SK-N-SH treated with all-trans-retinoic acid at 6 μM for 48 hours (cell line): ENCODE measurements at regions not wholly inside any gene's neighbourhood (a gene's known extent, or its start where the extent isn't known, plus 50 kb on each side); places are given as distances from the start of the nearest gene placed in this dataset.

ENCODE experiments used
- ARNTL ChIP-seq: fragments of 450-650 bp; formaldehyde crosslinking; IDR thresholded peaks from 2 replicates; pipeline ENCODE4 v1.5.0; 2020; ENCODE audit warnings: low read depth, mild to moderate bottlenecking, moderate library complexity, borderline replicate concordance
- BACH2 ChIP-seq: fragments of 250-450 bp; sonication (Bioruptor Pico); IDR thresholded peaks from 2 replicates; pipeline ENCODE4 v1.9.0; 2021; ENCODE audit warnings: mild to moderate bottlenecking, borderline replicate concordance
- CSDC2 ChIP-seq: fragments of 250-450 bp; sonication (Bioruptor Pico); IDR thresholded peaks from 2 replicates; pipeline ENCODE4 v1.5.0; 2020; ENCODE audit warnings: mild to moderate bottlenecking, moderate library complexity
- PPARA ChIP-seq: fragments of 250-450 bp; sonication (Bioruptor Pico); IDR thresholded peaks from 2 replicates; pipeline ENCODE4 v1.5.0; 2020; ENCODE audit warnings: mild to moderate bottlenecking, borderline replicate concordance
- RARB ChIP-seq: fragments of 250-450 bp; sonication (Bioruptor Pico); IDR thresholded peaks from 2 replicates; pipeline ENCODE4 v1.8.0; 2021; ENCODE audit warnings: mild to moderate bottlenecking, moderate library complexity
- TOX ChIP-seq: fragments of 250-450 bp; sonication (Bioruptor Pico); IDR thresholded peaks from 2 replicates; pipeline ENCODE4 v1.8.0; 2021; ENCODE audit warnings: mild to moderate bottlenecking, moderate library complexity, borderline replicate concordance
- ZFP3 ChIP-seq: fragments of 250-450 bp; sonication (Bioruptor Pico); IDR thresholded peaks from 2 replicates; pipeline ENCODE4 v1.5.0; 2020; ENCODE audit warnings: mild to moderate bottlenecking, moderate library complexity
- ZFP30 ChIP-seq: fragments of 450-650 bp; formaldehyde crosslinking; IDR thresholded peaks from 2 replicates; pipeline ENCODE4 v1.5.0; 2022; ENCODE audit warnings: mild to moderate bottlenecking, moderate library complexity
- ZNF70 ChIP-seq: fragments of 450-650 bp; formaldehyde crosslinking; IDR thresholded peaks from 2 replicates; pipeline ENCODE4 v1.5.0; 2020; ENCODE audit warnings: mild to moderate bottlenecking, moderate library complexity
- ZNF8 ChIP-seq: fragments of 450-650 bp; formaldehyde crosslinking; IDR thresholded peaks from 2 replicates; pipeline ENCODE4 v1.5.0; 2020; ENCODE audit warnings: mild to moderate bottlenecking, moderate library complexity
- TF ChIP-seq, protein P1 (sequence below): fragments of 250-450 bp; sonication (Bioruptor Pico); IDR thresholded peaks from 2 replicates; pipeline ENCODE4 v1.5.1; 2021; ENCODE audit warnings: mild to moderate bottlenecking, moderate library complexity
- TF ChIP-seq, protein P2 (sequence below): fragments of 250-450 bp; sonication (Bioruptor Pico); IDR thresholded peaks from 2 replicates; pipeline ENCODE4 v1.8.0; 2020; ENCODE audit warnings: mild to moderate bottlenecking, moderate library complexity, borderline replicate concordance
- TF ChIP-seq, protein P3 (sequence below): fragments of 250-450 bp; sonication (Bioruptor Pico); IDR thresholded peaks from 2 replicates; pipeline ENCODE4 v1.5.1; 2020; ENCODE audit warnings: low read depth, mild to moderate bottlenecking, moderate library complexity

DNA sequence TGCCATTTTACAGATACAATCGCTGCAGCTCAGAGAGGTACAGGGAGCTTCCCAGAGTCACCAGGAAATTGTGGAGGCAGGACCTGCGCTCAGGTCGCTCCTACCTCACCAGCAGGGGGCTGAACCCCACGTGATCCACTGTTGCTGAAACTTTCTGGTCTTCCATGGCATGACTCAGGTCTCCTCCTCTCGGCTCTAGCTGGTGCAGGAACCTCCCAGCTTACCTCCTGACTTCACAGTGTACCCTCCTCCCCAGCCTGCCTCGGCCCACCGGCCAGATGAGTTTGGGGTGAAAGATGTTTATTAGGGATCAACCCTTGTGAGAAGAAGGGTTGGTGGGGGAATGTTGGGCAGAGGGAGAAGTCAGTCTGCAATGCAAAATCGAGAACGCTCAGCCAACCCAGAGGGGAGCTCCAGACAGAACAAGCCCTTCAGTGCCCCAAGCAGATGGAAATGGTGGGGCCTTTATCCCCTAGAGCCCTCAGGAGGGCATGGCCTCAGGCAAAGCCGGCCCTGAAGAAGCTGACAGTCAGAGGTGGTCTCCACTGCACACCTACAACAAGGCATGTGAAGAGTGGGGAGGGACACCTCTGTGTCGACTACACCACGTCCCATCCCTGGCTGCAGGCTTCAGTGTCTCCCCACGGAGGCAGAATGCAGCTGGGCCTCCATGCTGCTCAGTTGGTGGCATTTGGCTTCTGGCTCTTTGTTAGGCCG is 118.6 kb upstream of the PRR20G start:
- TF ChIP-seq ZFP30 (CRISPR knock-in tag) (no peak), CSDC2 (CRISPR knock-in tag) (no peak), ZNF70 (CRISPR knock-in tag) (no peak), ZNF8 (CRISPR knock-in tag) (no peak), RARB (CRISPR knock-in tag) (no peak), ARNTL (CRISPR knock-in tag) (no peak), ZFP3 (CRISPR knock-in tag) (no peak), BACH2 (CRISPR knock-in tag) (no peak), TOX (CRISPR knock-in tag) (no peak), PPARA (CRISPR knock-in tag) (no peak)
- TF ChIP-seq, protein P1, sequence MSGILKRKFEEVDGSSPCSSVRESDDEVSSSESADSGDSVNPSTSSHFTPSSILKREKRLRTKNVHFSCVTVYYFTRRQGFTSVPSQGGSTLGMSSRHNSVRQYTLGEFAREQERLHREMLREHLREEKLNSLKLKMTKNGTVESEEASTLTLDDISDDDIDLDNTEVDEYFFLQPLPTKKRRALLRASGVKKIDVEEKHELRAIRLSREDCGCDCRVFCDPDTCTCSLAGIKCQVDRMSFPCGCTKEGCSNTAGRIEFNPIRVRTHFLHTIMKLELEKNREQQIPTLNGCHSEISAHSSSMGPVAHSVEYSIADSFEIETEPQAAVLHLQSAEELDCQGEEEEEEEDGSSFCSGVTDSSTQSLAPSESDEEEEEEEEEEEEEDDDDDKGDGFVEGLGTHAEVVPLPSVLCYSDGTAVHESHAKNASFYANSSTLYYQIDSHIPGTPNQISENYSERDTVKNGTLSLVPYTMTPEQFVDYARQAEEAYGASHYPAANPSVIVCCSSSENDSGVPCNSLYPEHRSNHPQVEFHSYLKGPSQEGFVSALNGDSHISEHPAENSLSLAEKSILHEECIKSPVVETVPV (CRISPR knock-in tag): no peak
- TF ChIP-seq, protein P2, sequence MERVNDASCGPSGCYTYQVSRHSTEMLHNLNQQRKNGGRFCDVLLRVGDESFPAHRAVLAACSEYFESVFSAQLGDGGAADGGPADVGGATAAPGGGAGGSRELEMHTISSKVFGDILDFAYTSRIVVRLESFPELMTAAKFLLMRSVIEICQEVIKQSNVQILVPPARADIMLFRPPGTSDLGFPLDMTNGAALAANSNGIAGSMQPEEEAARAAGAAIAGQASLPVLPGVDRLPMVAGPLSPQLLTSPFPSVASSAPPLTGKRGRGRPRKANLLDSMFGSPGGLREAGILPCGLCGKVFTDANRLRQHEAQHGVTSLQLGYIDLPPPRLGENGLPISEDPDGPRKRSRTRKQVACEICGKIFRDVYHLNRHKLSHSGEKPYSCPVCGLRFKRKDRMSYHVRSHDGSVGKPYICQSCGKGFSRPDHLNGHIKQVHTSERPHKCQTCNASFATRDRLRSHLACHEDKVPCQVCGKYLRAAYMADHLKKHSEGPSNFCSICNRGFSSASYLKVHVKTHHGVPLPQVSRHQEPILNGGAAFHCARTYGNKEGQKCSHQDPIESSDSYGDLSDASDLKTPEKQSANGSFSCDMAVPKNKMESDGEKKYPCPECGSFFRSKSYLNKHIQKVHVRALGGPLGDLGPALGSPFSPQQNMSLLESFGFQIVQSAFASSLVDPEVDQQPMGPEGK: no peak
- TF ChIP-seq, protein P3, sequence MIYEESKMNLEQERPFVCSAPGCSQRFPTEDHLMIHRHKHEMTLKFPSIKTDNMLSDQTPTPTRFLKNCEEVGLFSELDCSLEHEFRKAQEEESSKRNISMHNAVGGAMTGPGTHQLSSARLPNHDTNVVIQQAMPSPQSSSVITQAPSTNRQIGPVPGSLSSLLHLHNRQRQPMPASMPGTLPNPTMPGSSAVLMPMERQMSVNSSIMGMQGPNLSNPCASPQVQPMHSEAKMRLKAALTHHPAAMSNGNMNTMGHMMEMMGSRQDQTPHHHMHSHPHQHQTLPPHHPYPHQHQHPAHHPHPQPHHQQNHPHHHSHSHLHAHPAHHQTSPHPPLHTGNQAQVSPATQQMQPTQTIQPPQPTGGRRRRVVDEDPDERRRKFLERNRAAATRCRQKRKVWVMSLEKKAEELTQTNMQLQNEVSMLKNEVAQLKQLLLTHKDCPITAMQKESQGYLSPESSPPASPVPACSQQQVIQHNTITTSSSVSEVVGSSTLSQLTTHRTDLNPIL (CRISPR knock-in tag): no peak
